Activated naive CD4-positive, alpha-beta T cell treated with anti-CD3 and anti-CD28 coated beads for 36 hours (primary cell): ENCODE measurements at regions not wholly inside any gene's neighbourhood (a gene's known extent, or its start where the extent isn't known, plus 50 kb on each side); places are given as distances from the start of the nearest gene placed in this dataset.
"Not testable (repeated sequence)": the region's sequence is repeated elsewhere in the genome, so short reads cannot be mapped to it uniquely, and the experiment has no call there.

Experiments
- CTCF ChIA-PET: fragments of 350-600 bp; sonication (Branson Sonifier 250); formaldehyde crosslinking; loops from one replicate; lab custom pipeline; 2021; ENCODE audit warnings: antibody characterized with exemption; lab: Charles Lee
- DNase-seq: peaks from one replicate; pipeline ENCODE4 v3.0.0-alpha.2; 2020
- H3K27ac Mint-ChIP-seq: one replicate; pipeline ENCODE4 v1.8.0; 2021; ENCODE audit warnings: mild to moderate bottlenecking, mixed read lengths
- H3K27me3 Mint-ChIP-seq: one replicate; pipeline ENCODE4 v1.8.0; 2021; ENCODE audit warnings: low read depth, mixed read lengths
- H3K36me3 Mint-ChIP-seq: one replicate; pipeline ENCODE4 v1.8.0; 2021; ENCODE audit warnings: low read depth, mixed read lengths
- H3K4me1 Mint-ChIP-seq: one replicate; pipeline ENCODE4 v1.8.0; 2021; ENCODE audit warnings: low read depth, mixed read lengths
- H3K4me3 Mint-ChIP-seq: one replicate; pipeline ENCODE4 v1.8.0; 2021; ENCODE audit warnings: mild to moderate bottlenecking, moderate library complexity, mixed read lengths
- H3K9me3 Mint-ChIP-seq: one replicate; pipeline ENCODE4 v1.8.0; 2021; ENCODE audit warnings: mixed read lengths
- intact Hi-C: fragments of 100-400 bp; cut with micrococcal nuclease; formaldehyde crosslinking; loops from one replicate; pipeline ENCODE4 v1.15.1; 2023

- peak overlapping the region; percentile 61 for H3K4me3 Mint-ChIP-seq
- H3K9me3 Mint-ChIP-seq, H3K4me1 Mint-ChIP-seq, H3K36me3 Mint-ChIP-seq, H3K27me3 Mint-ChIP-seq, H3K27ac Mint-ChIP-seq, intact Hi-C loops: not testable (repeated sequence)
- CTCF ChIA-PET: interaction anchor here (0.8 kb wide), 1 partner anchor 1941 kb away, joined by 3 read pairs; no protein-coding TSS in a partner anchor
- peak; percentile 40 for DNase-seq
Observed at GRCh38 chr7:79976711-79977020, 158.0 kb upstream of the GNAI1 start.

- intact Hi-C loops, H3K36me3 Mint-ChIP-seq, H3K4me1 Mint-ChIP-seq, H3K27ac Mint-ChIP-seq, CTCF ChIA-PET, DNase-seq, H3K27me3 Mint-ChIP-seq, H3K9me3 Mint-ChIP-seq: not testable (repeated sequence)
- H3K4me3 Mint-ChIP-seq: peak overlapping the region; percentile 61
Observed at GRCh38 chr7:79975986-79976710, 158.5 kb upstream of the GNAI1 start.

- DNase-seq: no peak
- Mint-ChIP-seq H3K4me3 (no peak overlapping the region), H3K9me3 (peaks cover 2% of the 10 kb centered on the region), H3K4me1 (peaks cover 9% of the 10 kb centered on the region), H3K36me3 (peaks cover 2% of the 10 kb centered on the region), H3K27ac (no peak overlapping the region), H3K27me3 (no peaks in the 10 kb centered on the region)
- CTCF ChIA-PET: no interaction called here
- intact Hi-C loops: no loop called here
Observed at GRCh38 chr7:79973455-79973854, 161.2 kb upstream of the GNAI1 start.

GRCh38 chr7:79971058-79971457 is 163.6 kb upstream of the GNAI1 start:
- DNase-seq: no peak
- H3K36me3 Mint-ChIP-seq: no peaks in the 10 kb centered on the region
- no peak overlapping the region for H3K27ac Mint-ChIP-seq
- intact Hi-C loops: no loop called here
- H3K9me3 Mint-ChIP-seq: no peaks in the 10 kb centered on the region
- CTCF ChIA-PET: no interaction called here
- no peak overlapping the region for H3K4me3 Mint-ChIP-seq
- H3K27me3 Mint-ChIP-seq: no peaks in the 10 kb centered on the region
- H3K4me1 Mint-ChIP-seq: peaks cover 3% of the 10 kb centered on the region

GRCh38 chr7:79968894-79969293 is 165.7 kb upstream of the GNAI1 start:
- CTCF ChIA-PET: no interaction called here

GRCh38 chr7:79968077-79968648 is 166.5 kb upstream of the GNAI1 start:
- no peak overlapping the region for H3K27ac Mint-ChIP-seq
- no peak for DNase-seq
- no peaks in the 10 kb centered on the region for H3K36me3 Mint-ChIP-seq
- no peaks in the 10 kb centered on the region for H3K4me1 Mint-ChIP-seq
- H3K9me3 Mint-ChIP-seq: no peaks in the 10 kb centered on the region
- H3K4me3 Mint-ChIP-seq: no peak overlapping the region
- intact Hi-C loops: no loop called here
- CTCF ChIA-PET: no interaction called here
- no peaks in the 10 kb centered on the region for H3K27me3 Mint-ChIP-seq

More at GRCh38 chr7:79968894-79969293, 165.7 kb upstream of the GNAI1 start:
- Mint-ChIP-seq H3K27ac (no peak overlapping the region), H3K4me3 (no peak overlapping the region), H3K9me3 (no peaks in the 10 kb centered on the region), H3K4me1 (no peaks in the 10 kb centered on the region), H3K36me3 (no peaks in the 10 kb centered on the region), H3K27me3 (no peaks in the 10 kb centered on the region)
- no peak for DNase-seq
- intact Hi-C loops: no loop called here

GRCh38 chr7:79965946-79966345 is 168.7 kb upstream of the GNAI1 start:
- H3K27ac Mint-ChIP-seq: no peak overlapping the region
- DNase-seq: no peak
- no peaks in the 10 kb centered on the region for H3K36me3 Mint-ChIP-seq
- H3K9me3 Mint-ChIP-seq: no peaks in the 10 kb centered on the region
- intact Hi-C loops: no loop called here
- H3K4me3 Mint-ChIP-seq: no peak overlapping the region
- no peaks in the 10 kb centered on the region for H3K27me3 Mint-ChIP-seq
- no peaks in the 10 kb centered on the region for H3K4me1 Mint-ChIP-seq
- CTCF ChIA-PET: no interaction called here

GRCh38 chr7:79964463-79964862 is 170.2 kb upstream of the GNAI1 start:
- no peak overlapping the region for H3K4me3 Mint-ChIP-seq
- H3K27me3 Mint-ChIP-seq: no peaks in the 10 kb centered on the region
- no peaks in the 10 kb centered on the region for H3K9me3 Mint-ChIP-seq
- no peak overlapping the region for H3K27ac Mint-ChIP-seq
- no peak for DNase-seq
- CTCF ChIA-PET: no interaction called here
- no peaks in the 10 kb centered on the region for H3K36me3 Mint-ChIP-seq
- H3K4me1 Mint-ChIP-seq: no peaks in the 10 kb centered on the region
- intact Hi-C loops: no loop called here

GRCh38 chr7:79953130-79953529 is 181.5 kb upstream of the GNAI1 start:
- intact Hi-C loops: no loop called here
- Mint-ChIP-seq H3K4me3 (no peak overlapping the region), H3K27ac (no peak overlapping the region), H3K9me3 (no peaks in the 10 kb centered on the region), H3K27me3 (no peaks in the 10 kb centered on the region), H3K4me1 (no peaks in the 10 kb centered on the region), H3K36me3 (no peaks in the 10 kb centered on the region)
- CTCF ChIA-PET: no interaction called here
- no peak for DNase-seq

- H3K9me3 Mint-ChIP-seq: no peaks in the 10 kb centered on the region
- H3K4me3 Mint-ChIP-seq: no peak overlapping the region
- intact Hi-C loops: no loop called here
Observed at GRCh38 chr7:79952399-79952798, 182.2 kb upstream of the GNAI1 start.

GRCh38 chr7:79951415-79951814 is 183.2 kb upstream of the GNAI1 start:
- H3K4me3 Mint-ChIP-seq: no peak overlapping the region
- no peaks in the 10 kb centered on the region for H3K36me3 Mint-ChIP-seq
- intact Hi-C loops: no loop called here
- CTCF ChIA-PET: interaction anchor here (0.7 kb wide), 1 partner anchor 63 kb away, joined by 3 read pairs; no protein-coding TSS in a partner anchor
- H3K9me3 Mint-ChIP-seq: no peaks in the 10 kb centered on the region
- no peaks in the 10 kb centered on the region for H3K27me3 Mint-ChIP-seq
- H3K27ac Mint-ChIP-seq: no peak overlapping the region
- no peaks in the 10 kb centered on the region for H3K4me1 Mint-ChIP-seq
- no peak for DNase-seq

More at GRCh38 chr7:79952399-79952798, 182.2 kb upstream of the GNAI1 start:
- CTCF ChIA-PET: no interaction called here
- no peak for DNase-seq
- Mint-ChIP-seq H3K4me1 (no peaks in the 10 kb centered on the region), H3K27me3 (no peaks in the 10 kb centered on the region), H3K36me3 (no peaks in the 10 kb centered on the region), H3K27ac (no peak overlapping the region)

- CTCF ChIA-PET: interaction anchor here (0.7 kb wide), 1 partner anchor 462 kb away, joined by 3 read pairs; no protein-coding TSS in a partner anchor
- DNase-seq: no peak
- no peaks in the 10 kb centered on the region for H3K36me3 Mint-ChIP-seq
- H3K4me1 Mint-ChIP-seq: no peaks in the 10 kb centered on the region
- no peak overlapping the region for H3K4me3 Mint-ChIP-seq
- no peak overlapping the region for H3K27ac Mint-ChIP-seq
- no peaks in the 10 kb centered on the region for H3K27me3 Mint-ChIP-seq
- intact Hi-C loops: no loop called here
- H3K9me3 Mint-ChIP-seq: peaks cover 2% of the 10 kb centered on the region
Observed at GRCh38 chr7:79949778-79950177, 184.9 kb upstream of the GNAI1 start.

GRCh38 chr7:79936281-79936983 is 198.2 kb upstream of the GNAI1 start:
- H3K4me3 Mint-ChIP-seq: no peak overlapping the region
- no peak overlapping the region for H3K27ac Mint-ChIP-seq
- intact Hi-C loops: no loop called here
- DNase-seq: no peak
- no peaks in the 10 kb centered on the region for H3K36me3 Mint-ChIP-seq
- no peaks in the 10 kb centered on the region for H3K27me3 Mint-ChIP-seq
- H3K4me1 Mint-ChIP-seq: peaks cover 4% of the 10 kb centered on the region
- CTCF ChIA-PET: no interaction called here
- no peaks in the 10 kb centered on the region for H3K9me3 Mint-ChIP-seq
